Ishikawa (cell line): ENCODE measurements at regions not wholly inside any gene's neighbourhood (a gene's known extent, or its start where the extent isn't known, plus 50 kb on each side); places are given as distances from the start of the nearest gene placed in this dataset.

ENCODE experiments used
- CEBPB ChIP-seq: IDR thresholded peaks from 2 replicates; pipeline ENCODE4 v1.6.1; 2012
- EGR1 ChIP-seq: IDR thresholded peaks from 2 replicates; pipeline ENCODE4 v1.6.1; 2012
- EP300 ChIP-seq: IDR thresholded peaks from 2 replicates; pipeline ENCODE4 v1.6.1; 2012; ENCODE audit warnings: borderline replicate concordance
- RAD21 ChIP-seq: IDR thresholded peaks from 2 replicates; pipeline ENCODE4 v1.6.1; 2012; ENCODE audit warnings: low read depth
- REST ChIP-seq: IDR thresholded peaks from 2 replicates; pipeline ENCODE4 v1.6.1; 2012; ENCODE audit warnings: low read depth, mild to moderate bottlenecking
- USF1 ChIP-seq: IDR thresholded peaks from 2 replicates; pipeline ENCODE4 v1.6.1; 2012
- YY1 ChIP-seq: IDR thresholded peaks from 2 replicates; pipeline ENCODE4 v1.6.1; 2012; ENCODE audit warnings: low read depth
- ZBTB7A ChIP-seq: IDR thresholded peaks from 2 replicates; pipeline ENCODE4 v1.6.1; 2012; ENCODE audit warnings: low read depth

DNA sequence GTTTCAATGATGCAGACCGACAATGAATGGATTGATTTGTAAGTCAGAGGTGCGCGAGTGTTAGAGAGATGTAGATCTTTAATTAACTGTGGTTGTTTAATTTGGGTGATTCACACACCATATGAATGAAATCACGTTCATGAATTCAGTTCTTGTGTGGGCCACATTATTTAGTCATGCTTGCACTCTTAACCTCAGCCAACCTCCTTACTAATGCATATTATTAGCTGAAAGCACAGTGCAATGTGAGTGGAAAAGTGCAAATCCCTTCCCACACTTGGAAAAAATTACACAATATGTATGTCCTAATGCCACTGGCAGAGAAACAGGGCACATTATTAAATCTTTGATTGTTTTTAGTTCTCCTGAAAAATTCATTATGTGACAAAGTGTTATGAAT, 512.5 kb downstream of the BCKDHB start:
- TF ChIP-seq REST (no peak), USF1 (no peak), EP300 (no peak), RAD21 (no peak), ZBTB7A (no peak), CEBPB (no peak), EGR1 (no peak), YY1 (no peak)
